A673 (cell line): ENCODE measurements at regions not wholly inside any gene's neighbourhood (a gene's known extent, or its start where the extent isn't known, plus 50 kb on each side); places are given as distances from the start of the nearest gene placed in this dataset.

Experiments used
- BruUV-seq: library from RNA; stranded (reverse); fragments of 400-500 nt; replicated peaks from 2 replicates; lab custom pipeline; 2021; lab: Mats Ljungman, UMichigan
- CTCF ChIA-PET: fragments of 300-600 bp; sonication (Branson Sonifier 250); formaldehyde crosslinking; loops from one replicate; lab custom pipeline; 2022; ENCODE audit warnings: antibody characterized with exemption; lab: Charles Lee
- POLR2A ChIA-PET: fragments of 300-600 bp; sonication (Branson Sonifier 250); formaldehyde crosslinking; loops from one replicate; lab custom pipeline; 2022; ENCODE audit warnings: antibody characterized with exemption; ENCODE audit not compliant: low non-redundant PET; lab: Charles Lee
- DNase-seq: peaks from one replicate; pipeline ENCODE4 v3.0.0-alpha.2; 2015; ENCODE audit warnings: low spot score
- H3K27ac ChIP-seq: fragments of 200-600 bp; sonication (generic); 2 replicates; pipeline ENCODE4 v1.5.1; 2016; ENCODE audit warnings: mixed run types, low read depth, mild to moderate bottlenecking, mixed read lengths, antibody characterized with exemption, low read length; ENCODE audit not compliant: poor library complexity, severe bottlenecking
- H3K27me3 ChIP-seq: fragments of 200-600 bp; sonication (generic); replicated peaks from 2 replicates; pipeline ENCODE4 v1.6.1; 2017; ENCODE audit warnings: mixed run types, low read depth, mild to moderate bottlenecking, mixed read lengths, antibody characterized with exemption, low read length; ENCODE audit not compliant: insufficient read depth, poor library complexity
- H3K36me3 ChIP-seq: fragments of 200-600 bp; sonication (generic); 2 replicates; pipeline ENCODE4 v1.6.1; 2016; ENCODE audit warnings: mixed run types, mild to moderate bottlenecking, mixed read lengths, antibody characterized with exemption, low read length; ENCODE audit not compliant: insufficient read depth, poor library complexity, severe bottlenecking
- H3K4me1 ChIP-seq: fragments of 200-600 bp; sonication (generic); 2 replicates; pipeline ENCODE4 v1.6.1; 2017; ENCODE audit warnings: mixed run types, mild to moderate bottlenecking, mixed read lengths, antibody characterized with exemption, low read length; ENCODE audit not compliant: insufficient read depth, poor library complexity, severe bottlenecking
- H3K4me3 ChIP-seq: fragments of 200-600 bp; sonication (generic); 2 replicates; pipeline ENCODE4 v1.5.1; 2016; ENCODE audit warnings: low read depth, mixed run types, mild to moderate bottlenecking, mixed read lengths, low read length; ENCODE audit not compliant: poor library complexity, severe bottlenecking
- H3K9me3 ChIP-seq: fragments of 200-600 bp; sonication (generic); 2 replicates; pipeline ENCODE4 v1.6.1; 2016; ENCODE audit warnings: mixed run types, low read depth, mild to moderate bottlenecking, mixed read lengths, antibody characterized with exemption, low read length; ENCODE audit not compliant: poor library complexity, severe bottlenecking
- EZH2 ChIP-seq: fragments of 200-600 bp; sonication (generic); IDR thresholded peaks from 2 replicates; pipeline ENCODE4 v1.6.1; 2017; ENCODE audit warnings: borderline replicate concordance, low read depth, mild to moderate bottlenecking, mixed read lengths, antibody characterized with exemption, low read length; ENCODE audit not compliant: poor library complexity, severe bottlenecking
- intact Hi-C: fragments of 100-400 bp; cut with micrococcal nuclease; formaldehyde crosslinking; loops from one replicate; pipeline ENCODE4 v1.10.0; 2022; ENCODE audit not compliant: unreplicated experiment
- TF ChIP-seq, protein P1 (sequence below): fragments of 300-800, 200-600 bp; sonication (generic); conservative IDR thresholded peaks from 2 replicates; pipeline ENCODE4 v1.5.1; 2017; ENCODE audit warnings: low read depth, mild to moderate bottlenecking, antibody characterized with exemption, low read length, moderate library complexity, mixed read lengths

DNA sequence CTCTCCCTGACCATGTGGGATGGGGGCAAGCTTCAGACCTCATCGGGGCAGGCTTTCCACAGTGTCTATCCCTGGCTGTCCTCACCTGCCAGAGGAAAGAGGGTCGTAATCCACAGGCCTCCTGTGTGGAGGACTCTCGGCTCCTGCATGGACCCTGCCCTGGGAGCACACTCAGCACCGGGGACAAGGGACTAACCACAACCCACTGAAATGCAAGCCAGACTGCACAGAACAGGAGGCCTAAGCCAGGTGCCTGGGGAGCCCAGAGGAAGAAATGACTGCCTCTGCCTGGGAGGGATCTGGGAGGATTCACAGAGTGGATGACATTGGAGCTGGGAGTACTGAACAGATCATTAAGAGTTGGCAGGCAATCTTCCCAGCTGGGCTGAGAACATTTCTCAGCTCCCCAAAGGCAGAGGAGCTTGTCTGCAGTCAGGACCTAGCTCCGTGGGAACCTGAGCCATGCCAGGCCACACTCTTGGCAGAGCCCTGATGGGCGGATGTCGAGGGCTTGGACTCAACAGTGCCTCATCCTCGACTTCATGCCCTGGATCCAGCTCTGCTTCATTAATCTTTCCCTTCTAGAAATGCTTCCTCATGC is 213.4 kb downstream of the USP6NL start:
- DNase-seq = no peak
- no peak for TF ChIP-seq EZH2
- TF ChIP-seq, protein P1, sequence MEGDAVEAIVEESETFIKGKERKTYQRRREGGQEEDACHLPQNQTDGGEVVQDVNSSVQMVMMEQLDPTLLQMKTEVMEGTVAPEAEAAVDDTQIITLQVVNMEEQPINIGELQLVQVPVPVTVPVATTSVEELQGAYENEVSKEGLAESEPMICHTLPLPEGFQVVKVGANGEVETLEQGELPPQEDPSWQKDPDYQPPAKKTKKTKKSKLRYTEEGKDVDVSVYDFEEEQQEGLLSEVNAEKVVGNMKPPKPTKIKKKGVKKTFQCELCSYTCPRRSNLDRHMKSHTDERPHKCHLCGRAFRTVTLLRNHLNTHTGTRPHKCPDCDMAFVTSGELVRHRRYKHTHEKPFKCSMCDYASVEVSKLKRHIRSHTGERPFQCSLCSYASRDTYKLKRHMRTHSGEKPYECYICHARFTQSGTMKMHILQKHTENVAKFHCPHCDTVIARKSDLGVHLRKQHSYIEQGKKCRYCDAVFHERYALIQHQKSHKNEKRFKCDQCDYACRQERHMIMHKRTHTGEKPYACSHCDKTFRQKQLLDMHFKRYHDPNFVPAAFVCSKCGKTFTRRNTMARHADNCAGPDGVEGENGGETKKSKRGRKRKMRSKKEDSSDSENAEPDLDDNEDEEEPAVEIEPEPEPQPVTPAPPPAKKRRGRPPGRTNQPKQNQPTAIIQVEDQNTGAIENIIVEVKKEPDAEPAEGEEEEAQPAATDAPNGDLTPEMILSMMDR = no peak
- H3K4me3 ChIP-seq = no peak overlapping the region
- H3K27me3 ChIP-seq = no peaks in the 10 kb centered on the region
- no TSS peak for BruUV-seq
- ChIA-PET POLR2A (no interaction called here), CTCF (no interaction called here)
- intact Hi-C loops = no loop called here
- H3K9me3 ChIP-seq = no peaks in the 10 kb centered on the region
- H3K27ac ChIP-seq = no peak overlapping the region
- H3K36me3 ChIP-seq = no peaks in the 10 kb centered on the region
- no peaks in the 10 kb centered on the region for H3K4me1 ChIP-seq

DNA sequence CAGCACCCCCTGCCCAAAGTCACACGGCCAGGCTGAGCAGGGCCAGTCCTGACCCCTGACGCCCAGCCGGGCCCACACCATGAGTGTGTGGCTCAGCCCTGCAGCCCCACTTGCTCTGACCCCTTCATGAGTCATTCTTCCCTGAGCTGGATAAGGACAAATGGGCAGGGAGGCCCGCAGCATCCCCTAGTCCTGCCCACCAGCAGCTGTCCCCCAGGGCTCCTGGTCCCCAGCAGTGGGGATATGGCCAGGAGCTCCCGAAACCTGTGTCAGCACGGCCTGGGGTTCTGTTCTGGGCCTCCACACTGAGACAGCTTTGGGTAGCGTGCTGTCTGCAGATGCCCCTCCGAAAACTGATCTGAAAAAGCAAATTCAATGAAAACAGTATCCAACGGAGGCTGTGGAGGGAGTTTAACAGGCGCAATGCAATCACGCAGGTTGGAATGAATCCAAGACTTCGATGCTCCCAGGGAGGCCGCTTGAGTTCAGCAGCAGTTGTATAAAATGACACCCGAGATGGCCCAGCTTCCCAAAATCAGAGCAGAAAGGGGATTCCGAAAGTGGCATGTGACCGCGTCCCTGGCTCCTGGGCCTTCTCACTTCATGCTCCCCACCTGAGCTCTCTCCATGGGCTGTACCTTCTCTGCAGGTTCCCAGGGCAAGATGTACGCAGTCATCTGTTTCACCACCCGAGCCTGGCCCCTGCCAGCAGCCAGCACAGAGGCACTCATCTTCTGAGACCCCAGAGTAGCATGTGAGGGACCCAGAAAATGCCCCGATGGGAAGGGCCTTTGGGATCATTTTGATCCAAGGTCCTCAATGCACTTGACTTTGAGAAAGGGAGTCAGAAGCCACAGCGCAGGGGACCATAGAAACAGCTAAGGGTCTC is 214.1 kb downstream of the USP6NL start:
- BruUV-seq = no TSS peak
- no peak for TF ChIP-seq EZH2
- TF ChIP-seq, protein P1 = no peak
- Histone ChIP-seq H3K27me3 (no peaks in the 10 kb centered on the region), H3K36me3 (no peaks in the 10 kb centered on the region), H3K27ac (no peak overlapping the region), H3K9me3 (no peaks in the 10 kb centered on the region), H3K4me3 (no peak overlapping the region), H3K4me1 (no peaks in the 10 kb centered on the region)
- ChIA-PET CTCF (no interaction called here), POLR2A (no interaction called here)
- peak; percentile 23 for DNase-seq
- intact Hi-C loops = no loop called here

DNA sequence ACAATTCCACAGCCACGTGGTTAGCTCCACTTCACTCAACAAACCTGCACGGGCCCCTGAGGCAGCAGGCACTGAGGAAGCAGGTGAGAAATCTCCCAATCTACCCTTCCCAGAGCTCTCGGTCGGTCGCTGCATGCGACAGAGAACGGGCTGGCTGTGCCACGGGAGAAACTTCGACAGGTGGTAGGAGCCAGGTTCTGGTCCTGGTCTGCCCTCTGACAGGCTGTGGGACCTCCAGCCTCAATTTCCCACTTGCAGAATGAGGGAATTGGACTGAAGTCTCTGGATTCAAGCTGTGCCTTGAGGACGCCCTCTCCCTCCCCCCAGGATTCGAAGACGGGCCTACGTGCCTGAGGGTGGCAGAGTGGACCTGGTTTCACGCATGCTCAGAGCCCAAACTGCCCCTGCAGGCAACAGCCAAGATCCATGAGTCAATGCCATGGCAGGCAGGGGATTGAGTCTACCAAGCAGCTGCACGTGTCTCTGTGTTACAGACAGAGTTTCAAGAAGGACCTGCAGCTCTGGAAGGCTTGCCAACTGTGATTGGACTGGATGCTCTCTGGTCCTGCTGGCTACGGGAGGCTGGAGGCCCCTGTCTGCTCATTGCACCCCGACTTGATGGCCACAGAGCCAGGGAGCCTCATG is 215.0 kb downstream of the USP6NL start:
- no peaks in the 10 kb centered on the region for H3K4me1 ChIP-seq
- DNase-seq = no peak
- no peaks in the 10 kb centered on the region for H3K9me3 ChIP-seq
- H3K27me3 ChIP-seq = no peaks in the 10 kb centered on the region
- no peak overlapping the region for H3K4me3 ChIP-seq
- no peak overlapping the region for H3K27ac ChIP-seq
- POLR2A ChIA-PET = no interaction called here
- no peaks in the 10 kb centered on the region for H3K36me3 ChIP-seq
- CTCF ChIA-PET = no interaction called here
- BruUV-seq = no TSS peak
- intact Hi-C loops = no loop called here
- TF ChIP-seq, protein P1 = no peak
